OCI-LY1 (cell line): ENCODE measurements at regions not wholly inside any gene's neighbourhood (a gene's known extent, or its start where the extent isn't known, plus 50 kb on each side); places are given as distances from the start of the nearest gene placed in this dataset.

Experiments used
- EZH2 ChIP-seq: fragments of 200-600 bp; sonication (generic), shearing (Covaris generic); IDR thresholded peaks from 2 replicates; pipeline ENCODE4 v1.8.0; 2017; ENCODE audit warnings: borderline replicate concordance, mixed run types, mild to moderate bottlenecking, antibody characterized with exemption, low read length, moderate library complexity, mixed read lengths
- TF ChIP-seq, protein P1 (sequence below): fragments of 200-600 bp; sonication (generic), shearing (Covaris generic); IDR thresholded peaks from 2 replicates; pipeline ENCODE4 v1.5.1; 2017; ENCODE audit warnings: mild to moderate bottlenecking, antibody characterized with exemption, low read length, moderate library complexity, mixed read lengths

GRCh38 chr6:9901376-9901775, 513.5 kb downstream of the TFAP2A start:
- TF ChIP-seq, protein P1, sequence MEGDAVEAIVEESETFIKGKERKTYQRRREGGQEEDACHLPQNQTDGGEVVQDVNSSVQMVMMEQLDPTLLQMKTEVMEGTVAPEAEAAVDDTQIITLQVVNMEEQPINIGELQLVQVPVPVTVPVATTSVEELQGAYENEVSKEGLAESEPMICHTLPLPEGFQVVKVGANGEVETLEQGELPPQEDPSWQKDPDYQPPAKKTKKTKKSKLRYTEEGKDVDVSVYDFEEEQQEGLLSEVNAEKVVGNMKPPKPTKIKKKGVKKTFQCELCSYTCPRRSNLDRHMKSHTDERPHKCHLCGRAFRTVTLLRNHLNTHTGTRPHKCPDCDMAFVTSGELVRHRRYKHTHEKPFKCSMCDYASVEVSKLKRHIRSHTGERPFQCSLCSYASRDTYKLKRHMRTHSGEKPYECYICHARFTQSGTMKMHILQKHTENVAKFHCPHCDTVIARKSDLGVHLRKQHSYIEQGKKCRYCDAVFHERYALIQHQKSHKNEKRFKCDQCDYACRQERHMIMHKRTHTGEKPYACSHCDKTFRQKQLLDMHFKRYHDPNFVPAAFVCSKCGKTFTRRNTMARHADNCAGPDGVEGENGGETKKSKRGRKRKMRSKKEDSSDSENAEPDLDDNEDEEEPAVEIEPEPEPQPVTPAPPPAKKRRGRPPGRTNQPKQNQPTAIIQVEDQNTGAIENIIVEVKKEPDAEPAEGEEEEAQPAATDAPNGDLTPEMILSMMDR = no peak
- no peak for TF ChIP-seq EZH2
